ENCODE measurements at regions not wholly inside any gene's neighbourhood (a gene's known extent, or its start where the extent isn't known, plus 50 kb on each side); places are given as distances from the start of the nearest gene placed in this dataset.
"Not testable (repeated sequence)": the region's sequence is repeated elsewhere in the genome, so short reads cannot be mapped to it uniquely, and the experiment has no call there.

DNA sequence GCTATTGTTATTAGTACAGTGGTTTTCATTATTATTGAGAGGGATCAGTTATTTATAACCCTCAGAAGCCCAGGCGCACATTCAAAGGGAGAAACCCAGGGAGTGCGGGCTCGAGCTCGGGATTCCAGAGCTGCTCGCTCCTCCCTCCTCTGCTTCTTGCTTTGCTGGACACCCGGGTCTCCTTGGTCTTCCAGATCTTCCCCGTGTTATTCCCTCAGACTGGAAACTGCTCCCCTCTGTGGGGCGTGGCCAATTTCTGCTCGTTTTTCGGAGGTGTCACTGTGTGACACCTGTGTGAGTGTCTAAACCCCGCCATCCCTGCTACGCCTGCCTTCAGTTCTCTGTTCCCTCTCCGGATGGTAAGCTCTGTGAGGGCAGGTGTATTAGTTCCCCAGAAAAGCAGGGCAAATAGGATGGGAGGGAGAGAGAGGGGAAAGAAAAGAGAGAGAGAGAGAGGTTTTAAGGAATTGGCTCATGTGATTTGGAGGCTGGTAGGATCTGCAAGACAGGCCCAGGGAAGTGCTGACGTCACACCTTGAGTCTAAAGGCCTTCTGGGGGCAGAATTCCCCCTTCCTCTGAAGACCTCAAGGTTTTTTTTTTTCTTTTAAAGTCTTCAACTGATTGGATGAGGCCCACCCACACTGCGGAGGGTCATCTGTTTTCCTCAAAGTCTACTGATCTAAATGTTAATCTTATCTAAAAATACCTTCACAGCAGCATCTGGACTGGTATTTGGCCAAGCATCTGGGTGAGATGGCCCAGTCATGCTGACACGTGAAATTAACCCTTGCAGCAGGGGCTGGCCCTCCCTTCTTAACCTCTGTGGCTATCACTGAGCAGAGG lies 457.3 kb upstream of the ID2 start:
- no peak for DNase-seq

DNA sequence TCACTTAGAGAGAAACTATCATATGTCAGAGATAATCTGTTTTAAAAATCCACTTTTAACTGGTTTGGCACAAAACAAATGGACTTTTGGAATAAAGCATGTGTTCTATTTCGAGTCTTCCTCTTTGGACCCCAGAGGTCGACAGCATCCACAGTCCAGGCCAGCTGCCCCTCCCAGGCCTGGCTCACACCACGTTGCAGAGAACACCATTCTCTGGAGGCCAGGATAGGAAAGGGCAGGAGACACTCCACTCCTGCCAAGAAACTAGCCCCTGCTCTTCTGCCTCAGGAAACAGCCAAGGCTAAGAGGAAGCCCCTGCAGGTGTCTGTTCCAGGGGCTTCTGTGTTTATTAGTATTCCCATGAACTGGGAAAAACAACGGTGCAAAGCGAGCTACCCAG lies 456.6 kb upstream of the ID2 start:
- no peak for DNase-seq

DNA sequence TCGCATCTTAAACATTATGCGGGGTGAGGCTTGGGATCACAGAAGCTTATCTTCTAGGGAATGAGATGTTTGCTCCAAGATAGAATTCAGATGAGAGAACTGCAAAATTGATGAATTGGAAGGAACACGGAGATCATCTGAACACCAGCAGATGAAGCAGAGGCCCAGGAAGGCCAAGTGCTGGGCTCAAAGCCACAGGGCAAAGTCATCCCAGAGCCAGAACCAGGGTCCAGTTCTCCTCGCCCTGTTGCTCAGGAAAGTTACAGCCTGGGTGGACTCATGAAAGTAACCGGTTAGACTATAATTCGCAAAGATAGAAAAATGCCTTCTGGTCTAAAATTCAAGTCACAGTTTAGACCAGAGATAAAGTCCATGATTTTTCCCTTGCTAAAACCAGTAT lies 456.1 kb upstream of the ID2 start:
- DNase-seq = no peak

DNA sequence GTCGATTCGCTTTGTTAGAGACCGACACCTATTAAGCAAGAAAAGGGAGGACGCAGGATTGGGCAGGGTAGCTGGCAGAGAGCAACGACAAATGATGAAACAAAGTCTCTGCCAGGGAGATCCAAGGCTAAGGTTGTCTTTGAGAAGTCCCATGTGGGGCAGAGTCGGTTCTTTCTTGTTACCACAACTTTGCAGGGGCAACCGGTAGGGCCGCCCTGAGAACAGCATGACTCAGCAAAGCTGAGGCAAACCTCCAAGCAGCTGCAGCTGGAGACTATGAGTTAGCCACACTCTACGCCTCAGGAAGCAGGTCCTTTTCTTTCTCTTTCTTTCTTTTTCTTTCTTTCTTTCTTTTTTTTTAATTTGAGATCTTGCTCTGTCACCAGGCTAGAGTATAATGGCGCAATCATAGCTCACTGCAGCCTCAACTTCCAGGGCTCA lies 452.3 kb upstream of the ID2 start:
- DNase-seq = peak; percentile 31

DNA sequence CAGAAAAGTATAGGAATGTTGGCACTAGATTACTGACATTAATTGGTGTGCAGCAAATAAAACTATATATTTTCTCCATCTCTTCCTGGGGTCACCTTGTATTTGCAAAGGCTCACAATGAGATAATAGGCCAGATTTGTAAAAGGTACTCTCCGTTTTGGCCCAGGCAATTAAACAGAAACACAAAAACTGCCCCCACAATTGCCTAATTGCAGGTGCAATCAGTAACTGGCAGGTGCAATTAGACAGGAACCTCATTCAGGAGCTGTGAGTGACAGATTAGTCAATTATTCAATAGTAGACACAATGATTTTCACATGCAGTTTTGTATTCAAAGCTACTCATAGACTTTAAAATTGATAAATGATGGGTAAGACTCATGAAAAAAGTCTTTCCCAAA lies 451.4 kb upstream of the ID2 start:
- peak; percentile 46 for DNase-seq

DNA sequence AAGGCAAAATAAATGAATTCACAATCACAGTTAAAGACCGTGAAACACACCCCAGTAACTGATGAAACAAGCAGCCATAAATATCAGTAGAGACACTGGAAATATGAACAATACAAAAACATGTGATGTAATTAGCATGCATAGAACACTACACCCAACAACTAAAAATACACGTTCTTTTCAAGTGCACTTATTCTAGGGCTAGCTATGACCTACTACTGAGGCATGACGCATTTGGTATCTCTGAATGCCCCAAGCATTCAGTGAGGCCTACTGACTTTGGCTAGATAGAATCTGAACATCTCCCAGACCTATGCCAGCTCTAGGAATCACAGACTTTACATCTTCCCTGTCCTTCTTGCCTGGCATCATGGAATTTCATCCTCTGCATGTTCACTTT lies 450.0 kb upstream of the ID2 start:
- DNase-seq = no peak

DNA sequence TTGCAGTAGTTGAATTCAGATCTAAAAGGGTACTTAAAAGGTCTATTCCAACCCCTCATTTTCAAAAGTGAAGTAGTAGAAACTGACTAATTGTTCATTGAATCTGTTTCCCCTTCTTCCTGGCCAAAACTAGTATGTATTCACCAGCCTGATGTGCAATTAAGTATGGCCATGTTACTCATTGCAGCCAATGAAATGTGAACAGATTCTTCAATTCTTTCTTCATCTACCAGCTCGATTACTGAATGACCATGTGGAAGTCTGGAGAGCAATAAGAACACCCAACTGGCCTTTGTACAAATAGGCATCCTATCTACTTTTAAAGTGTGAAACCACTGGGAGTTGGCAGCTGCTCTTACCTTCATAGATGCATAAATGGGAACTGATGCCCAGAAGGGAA lies 449.0 kb upstream of the ID2 start:
- DNase-seq = no peak

DNA sequence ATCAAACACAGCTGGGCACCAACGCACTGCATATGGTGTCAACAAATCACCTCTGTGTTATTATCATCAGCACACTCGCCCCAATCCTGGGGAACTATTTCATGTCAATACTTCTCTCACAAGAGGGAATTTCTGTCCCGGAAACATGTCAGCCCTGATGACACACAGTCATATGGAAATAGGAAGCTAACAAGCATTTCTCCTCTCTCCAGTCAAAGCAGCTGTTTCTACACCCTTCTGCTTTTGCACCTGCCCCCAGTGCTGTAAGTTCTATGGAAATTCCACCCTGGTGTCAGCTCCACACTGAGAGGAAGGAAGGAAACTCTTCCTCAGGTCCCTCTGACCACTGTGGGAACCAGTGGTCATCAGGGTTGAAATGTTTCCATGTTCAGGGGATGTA lies 447.6 kb upstream of the ID2 start:
- DNase-seq = peak; percentile 7

DNA sequence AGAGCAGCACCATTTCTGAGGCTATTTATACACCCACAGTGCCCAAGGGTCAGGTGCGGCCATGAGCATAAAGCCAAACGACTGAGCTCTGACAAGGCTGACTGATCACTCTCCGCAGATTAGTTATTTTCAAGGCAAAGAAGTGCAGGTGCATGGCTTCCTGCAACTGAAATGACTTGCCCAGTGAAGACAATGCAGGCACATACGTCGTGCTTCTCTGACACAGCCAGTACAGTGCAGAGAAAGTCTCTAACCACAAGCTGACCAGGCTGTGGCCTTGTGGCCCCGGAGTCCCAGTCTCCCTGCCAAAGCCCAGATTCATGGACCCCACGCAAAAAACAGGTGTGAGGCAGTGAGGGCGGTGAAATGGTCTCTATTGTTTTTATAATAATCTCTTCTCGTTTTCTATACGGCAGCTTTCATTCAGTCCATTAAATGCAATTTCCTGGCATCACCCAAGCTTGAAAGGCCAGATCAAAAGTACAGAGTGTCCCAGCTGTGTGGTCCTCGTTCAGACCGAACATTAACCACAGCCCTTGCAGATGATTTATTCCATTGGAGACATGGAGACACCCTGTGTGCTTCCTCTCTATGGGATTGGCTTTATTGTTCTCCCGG lies 447.0 kb upstream of the ID2 start:
- peak; percentile 53 for DNase-seq

DNA sequence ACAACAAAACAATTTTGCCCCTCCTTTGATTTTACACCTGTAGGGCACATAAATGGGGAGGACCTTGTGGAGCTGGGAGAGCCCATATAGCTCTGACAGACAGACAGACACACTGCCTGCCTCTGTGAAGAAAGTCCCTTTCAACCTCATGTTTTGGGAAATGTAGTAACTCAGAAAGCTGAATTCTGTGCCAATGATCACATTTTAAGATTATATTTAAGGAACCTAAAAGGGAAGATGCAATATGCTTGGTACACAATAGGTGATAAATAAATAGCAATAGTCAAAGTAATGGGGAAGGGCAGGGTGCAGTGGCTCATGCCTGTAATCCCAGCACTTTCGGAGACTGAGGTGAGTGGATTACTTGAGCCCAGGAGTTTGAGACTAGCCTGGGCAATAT lies 446.4 kb upstream of the ID2 start:
- no peak for DNase-seq

DNA sequence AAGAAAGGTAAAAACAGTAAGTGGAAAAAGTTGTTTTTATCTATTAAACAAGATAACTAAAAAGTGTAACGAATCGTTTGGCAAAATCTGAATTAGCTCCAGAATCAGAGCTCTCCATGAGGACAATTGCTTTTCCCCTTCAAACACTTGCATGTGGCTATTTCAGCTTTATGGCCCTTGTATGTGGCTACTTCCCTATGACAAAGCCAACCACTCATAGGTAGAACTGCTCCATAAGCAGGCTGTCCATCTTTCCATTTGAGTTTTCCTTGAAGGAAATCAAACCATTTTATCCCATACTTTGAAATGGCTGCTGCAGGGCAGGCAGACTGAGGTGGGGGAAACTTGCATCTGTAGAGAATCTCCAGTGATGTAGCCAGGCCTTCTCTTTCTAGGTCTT lies 445.5 kb upstream of the ID2 start:
- no peak for DNase-seq

DNA sequence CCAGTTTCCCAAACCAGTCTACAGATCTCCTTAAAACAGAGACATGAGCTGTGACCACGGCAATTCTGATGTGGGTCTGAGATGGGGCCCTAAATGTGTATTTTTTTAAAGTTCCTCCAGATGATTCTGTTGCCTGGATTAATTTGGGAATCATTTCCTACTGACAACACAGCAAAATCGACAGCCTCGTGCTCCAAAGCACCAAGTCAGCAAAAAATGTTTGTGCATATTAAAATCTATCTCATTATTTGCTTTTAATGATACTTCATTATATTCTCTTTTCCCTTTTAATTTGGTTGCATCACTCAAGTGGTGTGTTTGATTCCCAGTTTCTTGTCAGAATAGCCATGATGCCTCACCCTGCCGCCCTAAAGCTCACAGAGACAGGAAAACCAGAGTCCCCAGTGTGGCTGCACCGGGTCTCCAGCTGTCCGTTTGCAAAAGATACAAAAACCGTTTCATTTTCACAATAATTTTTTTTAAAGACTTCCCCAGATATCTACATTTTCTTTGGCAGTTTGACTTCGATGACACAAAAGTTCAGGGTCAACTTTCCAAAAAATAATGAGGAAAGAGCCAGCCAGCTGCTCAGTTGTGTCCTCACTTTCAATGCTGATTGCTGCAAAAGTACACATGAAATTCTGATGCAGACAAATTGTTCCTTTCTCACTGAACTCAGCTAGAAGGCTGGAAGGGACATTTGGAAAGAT lies 443.2 kb upstream of the ID2 start:
- no peak for DNase-seq

DNA sequence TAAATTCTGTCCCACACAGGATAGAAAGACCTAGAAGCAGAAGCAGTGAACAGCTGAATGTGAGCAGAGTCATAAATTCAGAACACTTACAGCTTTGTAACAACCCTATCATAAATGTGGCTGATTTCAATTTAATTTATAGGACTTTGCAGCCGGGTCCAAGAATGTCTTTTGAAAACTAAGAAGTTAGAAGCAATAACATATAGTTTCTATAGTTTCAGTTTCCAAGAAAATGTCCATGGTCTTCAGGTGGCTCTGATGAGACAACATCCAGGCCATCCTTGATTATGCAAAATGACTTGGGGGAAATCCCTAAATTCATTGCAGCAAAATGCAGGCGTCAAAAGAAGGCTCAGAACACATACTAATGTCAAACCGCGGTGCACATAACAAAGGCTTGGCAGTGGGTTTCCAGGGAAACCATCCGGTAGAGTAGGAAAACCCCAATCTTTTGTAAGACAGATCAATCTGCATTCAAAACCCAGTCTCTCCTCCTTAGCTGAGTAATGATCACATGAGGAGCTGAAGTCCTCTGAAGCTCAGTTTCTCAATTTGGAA lies 442.2 kb upstream of the ID2 start:
- no peak for DNase-seq

DNA sequence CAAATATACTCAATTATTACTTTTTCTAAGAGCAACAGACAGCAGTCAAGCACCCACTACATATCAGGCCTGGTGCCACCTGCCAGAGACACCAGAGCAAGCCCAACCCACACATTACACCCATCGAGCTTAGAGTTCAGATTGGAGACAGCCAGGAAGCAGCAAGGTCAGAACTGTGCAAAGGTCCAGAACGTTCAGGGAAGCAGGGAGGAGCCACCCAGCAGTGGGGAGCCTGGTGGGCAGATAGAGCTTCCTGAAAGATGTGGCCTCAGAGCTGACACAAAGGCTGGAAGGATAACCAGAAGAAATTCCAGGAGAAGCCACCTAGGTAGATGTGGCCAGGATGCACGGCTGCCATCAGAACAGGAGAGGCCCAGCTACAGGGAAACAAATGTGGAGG lies 440.5 kb upstream of the ID2 start:
- no peak for DNase-seq

DNA sequence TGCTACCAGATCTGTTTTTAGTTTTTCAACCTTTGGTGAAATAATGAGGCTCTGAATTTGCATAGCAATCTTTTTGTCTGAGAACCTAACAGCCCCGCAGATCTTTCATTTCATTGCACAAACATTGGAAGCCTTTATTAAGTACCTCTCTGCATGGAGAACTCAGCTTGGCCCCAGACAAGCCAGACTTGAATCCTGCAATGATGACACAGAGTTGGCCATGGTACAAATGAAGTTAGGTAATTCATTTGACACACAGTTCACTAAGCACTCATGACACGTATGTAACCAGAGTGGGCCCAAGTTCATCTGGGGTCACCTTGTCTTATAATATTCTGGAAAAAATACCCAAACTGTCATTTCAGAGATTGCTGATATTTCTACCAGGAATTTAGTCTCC lies 439.1 kb upstream of the ID2 start:
- DNase-seq = no peak

DNA sequence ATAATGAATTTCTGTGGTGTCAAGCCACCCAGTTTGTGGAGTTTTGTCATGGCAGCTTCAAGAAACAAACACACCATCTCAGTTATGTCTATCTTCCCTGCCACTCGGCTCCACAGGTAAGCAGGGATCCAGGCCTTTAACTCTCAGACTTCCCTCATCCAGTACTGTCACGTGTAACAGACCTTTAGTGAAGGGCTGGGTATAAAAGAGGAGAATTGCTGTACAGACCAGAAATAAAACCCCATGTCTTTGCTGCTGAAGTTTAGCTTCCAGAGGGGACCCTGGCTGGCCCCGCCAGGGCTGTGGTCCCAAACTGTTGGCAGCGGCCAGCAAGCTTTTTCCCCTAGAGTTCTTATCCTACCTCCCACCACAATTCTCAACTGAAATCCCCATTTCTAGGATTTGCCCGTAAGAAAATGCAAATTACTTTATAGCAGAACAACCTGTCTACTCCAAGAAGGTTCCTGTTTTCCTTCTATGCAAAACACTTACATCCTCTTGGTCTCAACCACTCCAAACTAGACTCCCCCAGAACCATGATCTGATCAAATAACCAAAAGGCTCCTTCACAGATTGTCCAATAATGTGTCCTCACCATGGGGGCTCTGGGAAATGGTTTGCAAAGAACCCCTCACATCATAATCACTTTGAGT lies 438.0 kb upstream of the ID2 start:
- DNase-seq = no peak

DNA sequence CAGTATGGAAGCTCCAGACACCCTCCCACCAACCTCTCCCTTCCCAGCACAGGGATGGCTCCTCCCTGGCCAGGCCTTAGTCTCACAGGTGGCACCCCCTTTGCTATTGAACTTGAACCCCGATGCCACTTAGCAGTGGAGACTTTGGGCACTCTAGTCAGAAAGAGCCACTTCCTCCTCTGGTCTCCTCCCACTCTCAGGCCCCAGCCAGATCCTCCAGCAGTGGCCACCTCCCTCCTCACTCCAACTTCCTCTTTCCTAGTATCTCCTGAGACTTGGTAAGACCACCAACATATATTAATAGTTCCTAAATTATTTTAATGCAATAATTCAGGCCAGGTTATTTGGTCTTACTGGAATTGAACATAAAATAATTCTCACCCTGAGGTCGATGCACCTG lies 437.2 kb upstream of the ID2 start:
- no peak for DNase-seq

DNA sequence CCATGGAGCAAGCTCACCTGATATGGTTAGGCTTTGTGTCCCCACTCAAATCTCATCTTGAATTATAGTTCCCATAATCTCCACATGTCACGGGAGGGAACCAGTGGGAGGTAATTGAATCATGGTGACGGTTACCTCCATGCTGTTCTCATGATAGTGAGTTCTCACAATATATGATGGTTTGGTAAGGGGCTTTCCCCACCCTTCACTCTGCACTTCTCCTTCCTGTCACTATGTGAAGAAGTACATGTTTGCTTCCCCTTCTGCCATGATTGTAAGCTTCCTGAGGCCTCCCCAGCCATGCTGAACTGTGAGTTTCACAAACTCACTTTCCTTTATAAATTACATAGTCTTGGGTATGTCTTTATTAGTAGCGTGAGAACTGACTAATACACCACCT lies 435.7 kb upstream of the ID2 start:
- no peak for DNase-seq

DNA sequence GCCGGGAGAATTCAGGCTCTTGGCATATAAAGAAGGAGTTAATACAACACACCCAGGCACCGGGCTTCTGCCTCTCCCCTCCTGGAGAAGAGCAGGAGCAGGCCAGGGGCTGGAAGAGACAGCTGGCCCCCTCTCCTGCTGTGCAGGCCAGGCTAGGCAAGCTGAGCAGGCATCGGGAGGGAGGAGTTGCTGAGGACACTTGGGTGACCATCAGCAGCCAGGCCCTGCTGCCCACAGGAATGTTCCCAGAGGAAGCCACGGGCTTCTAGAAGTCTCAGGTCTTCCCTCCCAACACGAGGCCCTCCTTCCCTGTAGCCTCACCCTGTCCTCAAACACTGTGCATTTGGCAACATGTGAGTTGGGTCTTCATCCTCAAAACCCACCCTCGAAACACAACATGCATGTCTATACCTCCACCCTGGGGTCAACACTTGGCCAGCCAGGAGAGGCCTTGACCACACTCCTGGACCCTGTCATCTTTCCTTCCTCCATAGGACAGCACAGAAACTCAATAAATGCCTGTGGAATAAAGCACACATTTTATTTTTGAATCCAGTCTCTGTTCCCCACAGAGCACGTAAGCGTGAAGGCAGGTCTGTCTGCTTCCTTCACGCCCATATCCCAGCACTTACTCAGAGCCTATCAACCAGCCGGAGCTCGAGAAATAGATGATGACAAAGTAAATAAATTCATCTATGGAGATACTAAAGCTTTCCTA lies 433.8 kb upstream of the ID2 start:
- DNase-seq = no peak

DNA sequence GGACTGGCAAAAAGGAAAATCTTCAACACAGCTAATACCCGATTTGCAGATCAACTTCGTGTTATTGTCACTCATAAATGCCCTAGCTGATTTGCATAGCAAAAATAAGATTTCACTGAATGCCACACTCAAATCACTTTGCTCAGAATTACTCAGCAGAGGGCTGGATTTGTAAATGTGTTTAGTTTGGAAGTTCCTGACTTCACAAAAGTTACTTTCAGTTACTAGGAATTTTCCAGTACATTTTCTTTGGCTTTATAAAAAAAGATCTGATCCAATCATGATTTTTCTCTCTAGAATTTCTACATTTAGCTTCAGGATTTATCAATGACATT lies 433.3 kb upstream of the ID2 start:
- no peak for DNase-seq

DNA sequence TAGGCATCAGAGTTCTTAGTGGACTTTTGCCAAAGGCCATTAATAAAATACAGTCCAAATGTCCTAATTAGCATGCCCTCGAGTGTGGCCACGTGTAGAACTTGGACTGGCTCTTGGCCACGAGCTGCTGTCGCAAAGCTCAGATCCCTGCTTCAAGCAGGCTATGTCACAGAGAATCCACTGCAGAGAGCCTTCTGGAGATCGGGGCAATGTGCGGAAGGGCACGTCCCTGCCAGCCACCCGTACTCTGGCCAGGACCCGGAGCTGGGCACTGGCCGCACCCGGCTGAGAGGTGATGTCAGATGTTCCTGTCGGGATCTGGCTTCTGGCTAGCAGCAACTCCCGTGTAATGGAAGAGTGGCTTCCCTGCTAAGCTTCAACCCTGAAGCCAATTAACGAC lies 432.7 kb upstream of the ID2 start:
- DNase-seq = no peak

DNA sequence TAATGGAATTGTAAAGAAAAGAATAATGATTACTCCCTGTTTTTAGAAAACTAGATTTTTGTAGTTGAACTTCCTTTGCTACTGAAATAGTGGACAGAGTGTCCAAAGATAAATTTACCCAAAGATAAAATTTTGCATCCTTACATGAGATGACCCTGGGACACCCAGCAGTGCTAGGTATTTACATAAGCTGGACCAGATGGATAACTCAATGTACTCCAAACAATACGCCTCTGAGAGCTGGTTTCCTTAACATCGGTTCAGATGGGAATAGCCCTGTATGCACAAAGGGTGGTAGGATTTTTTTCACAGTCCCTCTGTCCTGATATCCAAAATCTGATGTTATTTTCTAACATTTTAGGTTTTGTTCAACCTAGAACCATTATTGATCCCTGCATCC lies 432.1 kb upstream of the ID2 start:
- no peak for DNase-seq

DNA sequence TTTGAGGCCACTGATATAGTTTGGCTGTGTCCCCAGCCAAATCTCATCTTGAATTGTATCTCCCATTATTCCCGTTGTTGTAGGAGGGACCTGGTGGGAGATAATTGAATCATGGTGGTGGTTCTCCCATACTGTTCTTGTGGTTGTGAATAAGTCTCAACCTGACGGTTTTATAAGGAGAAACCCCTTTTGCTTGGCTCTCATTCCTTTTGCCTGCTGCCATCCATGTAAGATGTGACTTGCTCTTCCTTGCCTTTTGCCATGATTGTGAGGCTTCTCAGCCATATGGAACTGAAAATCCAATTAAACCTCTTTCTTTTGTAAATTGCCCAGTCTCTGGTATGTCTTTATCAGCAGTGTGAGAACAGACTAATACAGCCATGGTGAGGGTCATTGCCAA lies 431.6 kb upstream of the ID2 start:
- DNase-seq = not testable (repeated sequence)

All from NCI-H1105 (cell line).